ENCODE measurements at regions not wholly inside any gene's neighbourhood (a gene's known extent, or its start where the extent isn't known, plus 50 kb on each side); places are given as distances from the start of the nearest gene placed in this dataset.

GRCh38 chr18:40063488-40063887 is 1891.5 kb upstream of the PIK3C3 start:
- Mint-ChIP-seq H3K4me1 (no peaks in the 10 kb centered on the region), H3K4me3 (no peak overlapping the region), H3K27ac (no peak overlapping the region), H3K36me3 (no peaks in the 10 kb centered on the region), H3K27me3 (no peaks in the 10 kb centered on the region), H3K9me3 (peaks cover 6 to 31% (median 21%) of the 10 kb centered on the region in 3 donors)
- H3K4me1 ChIP-seq (ENCODE audit: control insufficient read depth in 1 of 2, extremely low read depth in 1 of 2, insufficient read depth in 2 of 2, low read length in 2 of 2) = no peaks in the 10 kb centered on the region
- no peak for DNase-seq
- no peaks in the 10 kb centered on the region for H3K27me3 ChIP-seq (replicated peaks in 1 of 2; ENCODE audit: control insufficient read depth in 2 of 2, extremely low read depth in 1 of 2, insufficient read depth in 2 of 2, low read length in 1 of 2)
- no peaks in the 10 kb centered on the region for H3K36me3 ChIP-seq (ENCODE audit: control insufficient read depth in 2 of 2, extremely low read depth in 1 of 2, insufficient read depth in 1 of 2, low read length in 1 of 2)
- ATAC-seq (replicated peaks in 1 of 4) = no peak
- ChIA-PET CTCF (no interaction called here), POLR2A (no interaction called here)
- no peak overlapping the region for H3K27ac ChIP-seq (ENCODE audit: low read length)
- H3K4me3 ChIP-seq (ENCODE audit: control insufficient read depth in 1 of 2, extremely low read depth in 1 of 2, low read length in 1 of 2) = no peak overlapping the region
- no peaks in the 10 kb centered on the region for H3K9me3 ChIP-seq

GRCh38 chr18:40061086-40061485 is 1893.9 kb upstream of the PIK3C3 start:
- ChIA-PET CTCF (no interaction called here), POLR2A (interaction anchor here in 1 of 2 donors (0.7 kb wide), 1 partner anchor 473 kb away, joined by 3 read pairs; no protein-coding TSS in a partner anchor)
- H3K36me3 Mint-ChIP-seq = no peaks in the 10 kb centered on the region
- no peaks in the 10 kb centered on the region for H3K27me3 Mint-ChIP-seq
- H3K4me3 Mint-ChIP-seq = no peak overlapping the region
- WGBS (ENCODE audit: insufficient coverage) = 56% methylated on average over 2 of the region's 2 CpGs
- peaks cover 6 to 21% (median 18%) of the 10 kb centered on the region in 3 donors for H3K9me3 Mint-ChIP-seq
- H3K27me3 ChIP-seq (replicated peaks in 1 of 2; ENCODE audit: control insufficient read depth in 2 of 2, extremely low read depth in 1 of 2, insufficient read depth in 2 of 2, low read length in 1 of 2) = no peaks in the 10 kb centered on the region
- H3K9me3 ChIP-seq = no peaks in the 10 kb centered on the region
- H3K4me1 ChIP-seq (ENCODE audit: control insufficient read depth in 1 of 2, extremely low read depth in 1 of 2, insufficient read depth in 2 of 2, low read length in 2 of 2) = no peaks in the 10 kb centered on the region
- no peaks in the 10 kb centered on the region for H3K36me3 ChIP-seq (ENCODE audit: control insufficient read depth in 2 of 2, extremely low read depth in 1 of 2, insufficient read depth in 1 of 2, low read length in 1 of 2)
- no peaks in the 10 kb centered on the region for H3K4me1 Mint-ChIP-seq
- ATAC-seq (replicated peaks in 1 of 4) (no peak), DNase-seq (no peak)
- H3K27ac ChIP-seq (ENCODE audit: low read length) = no peak overlapping the region
- H3K27ac Mint-ChIP-seq = no peak overlapping the region
- H3K4me3 ChIP-seq (ENCODE audit: control insufficient read depth in 1 of 2, extremely low read depth in 1 of 2, low read length in 1 of 2) = no peak overlapping the region

DNA sequence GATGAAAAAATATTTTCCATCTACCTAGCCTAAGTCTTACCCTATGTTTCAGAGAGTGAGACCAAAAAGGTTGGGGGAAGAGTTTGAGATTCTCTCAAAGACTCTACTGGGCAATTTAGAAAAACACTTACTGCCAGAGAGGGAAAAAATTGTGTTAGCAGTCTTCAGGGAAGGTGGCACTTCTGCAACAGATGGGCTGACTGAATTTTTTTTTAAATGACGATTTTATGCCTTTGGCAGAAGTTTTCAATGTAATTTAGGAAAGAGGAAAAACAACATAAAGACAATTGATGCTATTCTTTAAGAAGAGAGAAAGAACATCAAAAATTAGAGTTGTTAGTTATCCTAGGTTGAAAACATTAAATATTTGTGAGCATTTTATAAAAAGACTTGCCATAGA is 1894.5 kb upstream of the PIK3C3 start:
- Mint-ChIP-seq H3K36me3 (no peaks in the 10 kb centered on the region), H3K4me1 (no peaks in the 10 kb centered on the region), H3K27ac (no peak overlapping the region), H3K27me3 (no peaks in the 10 kb centered on the region), H3K9me3 (peaks cover 4 to 16% (median 14%) of the 10 kb centered on the region in 3 donors), H3K4me3 (no peak overlapping the region)
- ATAC-seq (replicated peaks in 1 of 4) = no peak
- Histone ChIP-seq H3K9me3 (no peaks in the 10 kb centered on the region), H3K4me1 (ENCODE audit: control insufficient read depth in 1 of 2, extremely low read depth in 1 of 2, insufficient read depth in 2 of 2, low read length in 2 of 2) (no peaks in the 10 kb centered on the region), H3K4me3 (ENCODE audit: control insufficient read depth in 1 of 2, extremely low read depth in 1 of 2, low read length in 1 of 2) (no peak overlapping the region), H3K36me3 (ENCODE audit: control insufficient read depth in 2 of 2, extremely low read depth in 1 of 2, insufficient read depth in 1 of 2, low read length in 1 of 2) (no peaks in the 10 kb centered on the region), H3K27ac (ENCODE audit: low read length) (no peak overlapping the region), H3K27me3 (replicated peaks in 1 of 2; ENCODE audit: control insufficient read depth in 2 of 2, extremely low read depth in 1 of 2, insufficient read depth in 2 of 2, low read length in 1 of 2) (no peaks in the 10 kb centered on the region)
- no CpG with 5 or more reads among the region's 1 CpG for WGBS (ENCODE audit: insufficient coverage)
- DNase-seq = no peak
- ChIA-PET CTCF (no interaction called here), POLR2A (interaction anchor here in 1 of 2 donors (0.7 kb wide), 1 partner anchor 474 kb away, joined by 3 read pairs; no protein-coding TSS in a partner anchor)

- Mint-ChIP-seq H3K4me3 (no peak overlapping the region), H3K9me3 (peaks cover 3 to 17% (median 11%) of the 10 kb centered on the region in 3 donors), H3K4me1 (no peaks in the 10 kb centered on the region), H3K27me3 (no peaks in the 10 kb centered on the region), H3K27ac (no peak overlapping the region), H3K36me3 (no peaks in the 10 kb centered on the region)
- DNase-seq (no peak), ATAC-seq (replicated peaks in 1 of 4) (no peak)
- H3K9me3 ChIP-seq = no peaks in the 10 kb centered on the region
- ChIA-PET CTCF (no interaction called here), POLR2A (no interaction called here)
- no peak overlapping the region for H3K27ac ChIP-seq (ENCODE audit: low read length)
- 100% methylated on average over 1 of the region's 3 CpGs for WGBS (ENCODE audit: insufficient coverage)
- H3K36me3 ChIP-seq (ENCODE audit: control insufficient read depth in 2 of 2, extremely low read depth in 1 of 2, insufficient read depth in 1 of 2, low read length in 1 of 2) = no peaks in the 10 kb centered on the region
- H3K27me3 ChIP-seq (replicated peaks in 1 of 2; ENCODE audit: control insufficient read depth in 2 of 2, extremely low read depth in 1 of 2, insufficient read depth in 2 of 2, low read length in 1 of 2) = no peaks in the 10 kb centered on the region
- no peaks in the 10 kb centered on the region for H3K4me1 ChIP-seq (ENCODE audit: control insufficient read depth in 1 of 2, extremely low read depth in 1 of 2, insufficient read depth in 2 of 2, low read length in 2 of 2)
- H3K4me3 ChIP-seq (ENCODE audit: control insufficient read depth in 1 of 2, extremely low read depth in 1 of 2, low read length in 1 of 2) = no peak overlapping the region
Measured at GRCh38 chr18:40058811-40059570, 1896.0 kb upstream of the PIK3C3 start.

GRCh38 chr18:40056079-40056692 is 1898.8 kb upstream of the PIK3C3 start:
- Histone ChIP-seq H3K27ac (ENCODE audit: low read length) (no peak overlapping the region), H3K36me3 (ENCODE audit: control insufficient read depth in 2 of 2, extremely low read depth in 1 of 2, insufficient read depth in 1 of 2, low read length in 1 of 2) (no peaks in the 10 kb centered on the region), H3K4me3 (ENCODE audit: control insufficient read depth in 1 of 2, extremely low read depth in 1 of 2, low read length in 1 of 2) (no peak overlapping the region), H3K4me1 (ENCODE audit: control insufficient read depth in 1 of 2, extremely low read depth in 1 of 2, insufficient read depth in 2 of 2, low read length in 2 of 2) (no peaks in the 10 kb centered on the region), H3K27me3 (replicated peaks in 1 of 2; ENCODE audit: control insufficient read depth in 2 of 2, extremely low read depth in 1 of 2, insufficient read depth in 2 of 2, low read length in 1 of 2) (no peaks in the 10 kb centered on the region), H3K9me3 (no peaks in the 10 kb centered on the region)
- ChIA-PET CTCF (no interaction called here), POLR2A (no interaction called here)
- Mint-ChIP-seq H3K27me3 (no peaks in the 10 kb centered on the region), H3K4me3 (no peak overlapping the region), H3K36me3 (no peaks in the 10 kb centered on the region), H3K4me1 (no peaks in the 10 kb centered on the region), H3K9me3 (peaks cover 8 to 15% (median 11%) of the 10 kb centered on the region in 3 donors), H3K27ac (no peak overlapping the region)
- WGBS (ENCODE audit: insufficient coverage) = no CpG with 5 or more reads among the region's 2 CpGs
- DNase-seq (no peak), ATAC-seq (replicated peaks in 1 of 4) (no peak)

GRCh38 chr18:40055262-40055661 is 1899.8 kb upstream of the PIK3C3 start:
- H3K36me3 Mint-ChIP-seq = no peaks in the 10 kb centered on the region
- Histone ChIP-seq H3K27me3 (replicated peaks in 1 of 2; ENCODE audit: control insufficient read depth in 2 of 2, extremely low read depth in 1 of 2, insufficient read depth in 2 of 2, low read length in 1 of 2) (no peaks in the 10 kb centered on the region), H3K9me3 (no peaks in the 10 kb centered on the region), H3K4me1 (ENCODE audit: control insufficient read depth in 1 of 2, extremely low read depth in 1 of 2, insufficient read depth in 2 of 2, low read length in 2 of 2) (no peaks in the 10 kb centered on the region), H3K27ac (ENCODE audit: low read length) (no peak overlapping the region), H3K4me3 (ENCODE audit: control insufficient read depth in 1 of 2, extremely low read depth in 1 of 2, low read length in 1 of 2) (no peak overlapping the region), H3K36me3 (ENCODE audit: control insufficient read depth in 2 of 2, extremely low read depth in 1 of 2, insufficient read depth in 1 of 2, low read length in 1 of 2) (no peaks in the 10 kb centered on the region)
- H3K4me3 Mint-ChIP-seq = no peak overlapping the region
- DNase-seq (no peak), ATAC-seq (replicated peaks in 1 of 4) (no peak)
- 100% methylated on average over 2 of the region's 5 CpGs for WGBS (ENCODE audit: insufficient coverage)
- CTCF ChIA-PET = no interaction called here
- POLR2A ChIA-PET = no interaction called here
- no peaks in the 10 kb centered on the region for H3K27me3 Mint-ChIP-seq
- peaks cover 8 to 18% (median 11%) of the 10 kb centered on the region in 3 donors for H3K9me3 Mint-ChIP-seq
- no peak overlapping the region for H3K27ac Mint-ChIP-seq
- H3K4me1 Mint-ChIP-seq = no peaks in the 10 kb centered on the region

All from T-cell (primary cell).